WERI-Rb-1 (cell line): ENCODE measurements at regions not wholly inside any gene's neighbourhood (a gene's known extent, or its start where the extent isn't known, plus 50 kb on each side); places are given as distances from the start of the nearest gene placed in this dataset.

ENCODE experiments used
- DNase-seq: peaks from one replicate; pipeline ENCODE4 v3.0.0-alpha.2; 2020
- H3K27ac ChIP-seq: fragments of 250-450 bp; sonication (Bioruptor Pico); 2 replicates; pipeline ENCODE4 v1.5.1; 2020; ENCODE audit warnings: mild to moderate bottlenecking, moderate library complexity
- H3K27me3 ChIP-seq: fragments of 250-450 bp; sonication (Bioruptor Pico); 2 replicates; pipeline ENCODE4 v1.5.1; 2021; ENCODE audit warnings: mild to moderate bottlenecking, low read depth, moderate library complexity; ENCODE audit not compliant: insufficient read depth, severe bottlenecking
- H3K36me3 ChIP-seq: fragments of 250-450 bp; sonication (Bioruptor Pico); 2 replicates; pipeline ENCODE4 v1.5.1; 2020; ENCODE audit warnings: mild to moderate bottlenecking, moderate library complexity
- H3K4me3 ChIP-seq: 2 replicates; pipeline ENCODE4 v1.5.1; 2011; ENCODE audit warnings: low read depth, mild to moderate bottlenecking, control low read depth, low read length
- H3K9me3 ChIP-seq: fragments of 250-450 bp; sonication (Bioruptor Pico); 2 replicates; pipeline ENCODE4 v1.5.1; 2021; ENCODE audit warnings: mild to moderate bottlenecking, moderate library complexity; ENCODE audit not compliant: severe bottlenecking
- TF ChIP-seq, protein P1 (sequence below): IDR thresholded peaks from 2 replicates; pipeline ENCODE4 v1.5.1; 2011; ENCODE audit warnings: low read depth, mild to moderate bottlenecking, control low read depth, inconsistent platforms, low read length

DNA sequence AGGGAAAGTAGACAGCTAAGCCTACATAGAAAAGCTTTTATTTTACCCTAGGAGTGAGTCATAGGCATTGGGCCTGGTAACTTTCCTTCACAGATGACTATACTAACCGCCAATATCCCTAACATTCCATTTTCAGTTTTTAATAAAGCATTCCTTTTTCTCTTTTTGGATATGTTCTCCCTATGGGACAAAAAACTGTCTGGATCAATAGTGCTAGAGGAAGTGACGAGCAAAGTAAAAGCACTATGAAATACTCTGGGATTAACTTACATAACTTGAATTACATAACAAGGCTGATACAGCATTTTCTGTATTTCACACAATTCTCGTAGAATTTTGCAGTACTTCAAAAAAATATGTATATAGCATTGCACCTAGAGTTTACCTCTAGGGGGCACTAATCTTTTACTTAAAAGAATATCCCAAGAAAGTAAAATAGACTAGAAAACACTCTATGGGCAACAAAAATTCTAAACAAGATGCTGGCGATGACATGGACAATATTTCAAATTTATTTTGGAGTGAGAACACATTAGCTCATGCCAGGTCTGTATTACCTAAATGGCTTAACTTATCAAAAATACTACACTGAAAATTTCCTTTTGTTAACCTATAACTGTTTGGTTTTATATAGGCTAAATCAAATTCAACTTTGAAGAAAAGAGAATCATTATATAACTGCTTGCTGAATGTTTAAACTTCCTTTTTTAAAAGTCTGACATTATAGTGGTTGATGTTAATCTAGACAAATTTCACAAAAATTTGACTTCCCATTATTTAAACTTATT is 66.3 kb upstream of the DST start:
- Histone ChIP-seq H3K9me3 (no peaks in the 10 kb centered on the region), H3K4me3 (no peak overlapping the region), H3K36me3 (no peaks in the 10 kb centered on the region), H3K27me3 (no peaks in the 10 kb centered on the region), H3K27ac (no peak overlapping the region)
- no peak for DNase-seq
- TF ChIP-seq, protein P1, sequence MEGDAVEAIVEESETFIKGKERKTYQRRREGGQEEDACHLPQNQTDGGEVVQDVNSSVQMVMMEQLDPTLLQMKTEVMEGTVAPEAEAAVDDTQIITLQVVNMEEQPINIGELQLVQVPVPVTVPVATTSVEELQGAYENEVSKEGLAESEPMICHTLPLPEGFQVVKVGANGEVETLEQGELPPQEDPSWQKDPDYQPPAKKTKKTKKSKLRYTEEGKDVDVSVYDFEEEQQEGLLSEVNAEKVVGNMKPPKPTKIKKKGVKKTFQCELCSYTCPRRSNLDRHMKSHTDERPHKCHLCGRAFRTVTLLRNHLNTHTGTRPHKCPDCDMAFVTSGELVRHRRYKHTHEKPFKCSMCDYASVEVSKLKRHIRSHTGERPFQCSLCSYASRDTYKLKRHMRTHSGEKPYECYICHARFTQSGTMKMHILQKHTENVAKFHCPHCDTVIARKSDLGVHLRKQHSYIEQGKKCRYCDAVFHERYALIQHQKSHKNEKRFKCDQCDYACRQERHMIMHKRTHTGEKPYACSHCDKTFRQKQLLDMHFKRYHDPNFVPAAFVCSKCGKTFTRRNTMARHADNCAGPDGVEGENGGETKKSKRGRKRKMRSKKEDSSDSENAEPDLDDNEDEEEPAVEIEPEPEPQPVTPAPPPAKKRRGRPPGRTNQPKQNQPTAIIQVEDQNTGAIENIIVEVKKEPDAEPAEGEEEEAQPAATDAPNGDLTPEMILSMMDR: no peak; the same call in 1 of the 2 replicates

DNA sequence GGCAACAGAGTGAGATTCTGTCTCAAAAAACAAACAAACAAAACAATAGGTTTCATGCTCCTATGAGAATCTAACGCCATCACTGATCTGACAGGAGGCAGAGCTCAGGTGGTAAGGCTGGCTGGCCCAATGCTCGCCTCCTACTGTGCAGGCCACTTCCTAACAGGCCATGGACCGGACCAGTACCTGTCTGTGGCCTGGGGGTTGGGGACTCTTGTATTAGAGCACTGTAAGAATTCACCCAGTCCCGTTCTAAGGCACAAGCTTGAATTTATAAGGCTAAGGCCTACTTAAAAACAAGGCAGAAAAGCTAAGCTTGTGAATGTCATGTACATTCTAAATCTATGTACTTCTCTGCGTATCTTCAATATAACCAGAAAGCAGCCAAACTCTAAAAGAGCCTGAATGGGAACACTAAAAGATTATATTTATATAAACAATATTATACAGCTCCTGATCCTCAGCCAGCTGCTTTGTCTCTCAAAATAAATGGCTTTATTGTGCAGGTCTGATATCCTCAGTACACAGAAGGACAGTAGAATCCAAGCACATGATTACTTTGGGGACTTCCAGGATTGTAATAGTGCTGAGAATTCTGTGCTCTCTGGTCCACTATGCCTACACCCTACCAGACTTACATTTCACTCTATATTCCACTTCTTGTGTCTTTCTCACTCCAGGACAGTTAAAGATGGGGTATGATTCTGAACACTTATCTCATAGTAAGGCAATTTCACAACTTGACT is 64.5 kb upstream of the DST start:
- H3K9me3 ChIP-seq: no peaks in the 10 kb centered on the region
- H3K36me3 ChIP-seq: no peaks in the 10 kb centered on the region
- TF ChIP-seq, protein P1: no peak
- H3K4me3 ChIP-seq: no peak overlapping the region
- no peaks in the 10 kb centered on the region for H3K27me3 ChIP-seq
- H3K27ac ChIP-seq: no peak overlapping the region
- DNase-seq: no peak

DNA sequence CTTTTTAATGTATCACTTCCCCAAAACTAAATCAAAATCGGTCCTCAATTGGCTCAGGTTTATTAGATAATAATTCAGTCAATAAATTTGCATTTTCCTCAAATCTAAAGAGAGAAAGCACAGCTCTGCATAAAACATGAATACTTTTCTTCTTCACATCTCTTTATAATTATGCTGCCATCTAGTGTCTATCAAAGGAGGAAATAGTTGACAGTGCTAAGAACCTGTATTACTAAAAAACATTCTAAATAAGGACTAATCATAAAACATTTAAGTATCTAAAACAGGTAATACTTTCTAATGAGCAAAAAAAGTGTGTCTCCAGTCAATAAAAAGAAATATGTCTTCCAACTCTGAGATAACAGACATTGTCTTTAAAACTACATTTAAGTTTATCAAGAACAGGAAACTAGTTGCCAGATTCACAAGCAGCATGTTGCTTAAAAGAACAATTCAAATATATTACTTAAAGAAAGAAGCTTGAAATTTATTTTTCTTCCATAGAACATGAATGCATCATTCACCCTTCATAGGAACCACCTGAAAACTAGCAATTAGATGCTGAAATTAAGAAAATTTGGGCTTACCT is 56.5 kb upstream of the DST start:
- Histone ChIP-seq H3K4me3 (no peak overlapping the region), H3K27me3 (no peaks in the 10 kb centered on the region), H3K36me3 (no peaks in the 10 kb centered on the region), H3K9me3 (no peaks in the 10 kb centered on the region), H3K27ac (no peak overlapping the region; the same call in 1 of the 2 replicates)
- TF ChIP-seq, protein P1: 0 out of 2 replicates have a peak, but pooled peaks have one; percentile 23
- DNase-seq: no peak

DNA sequence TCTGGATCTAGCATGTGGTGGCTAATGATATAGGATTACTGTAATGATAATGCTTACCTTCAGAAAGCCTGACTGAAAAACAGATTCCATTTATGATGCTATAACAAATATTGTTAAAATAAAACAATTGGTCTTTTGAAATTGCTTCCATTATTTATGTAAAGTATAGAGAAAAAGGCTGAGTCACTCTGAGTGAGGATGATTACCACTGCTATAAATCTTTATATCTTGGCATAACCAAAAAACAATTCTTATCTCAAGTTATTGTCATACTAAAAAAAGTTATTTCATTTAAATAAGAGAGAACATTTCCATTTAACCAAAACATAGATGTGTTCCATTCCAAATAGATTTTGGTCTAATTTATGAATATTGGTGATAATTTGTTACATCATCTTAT is 53.0 kb upstream of the DST start:
- Histone ChIP-seq H3K27ac (no peak overlapping the region), H3K36me3 (no peaks in the 10 kb centered on the region), H3K9me3 (no peaks in the 10 kb centered on the region), H3K27me3 (no peaks in the 10 kb centered on the region), H3K4me3 (no peak overlapping the region)
- TF ChIP-seq, protein P1: no peak
- DNase-seq: no peak

DNA sequence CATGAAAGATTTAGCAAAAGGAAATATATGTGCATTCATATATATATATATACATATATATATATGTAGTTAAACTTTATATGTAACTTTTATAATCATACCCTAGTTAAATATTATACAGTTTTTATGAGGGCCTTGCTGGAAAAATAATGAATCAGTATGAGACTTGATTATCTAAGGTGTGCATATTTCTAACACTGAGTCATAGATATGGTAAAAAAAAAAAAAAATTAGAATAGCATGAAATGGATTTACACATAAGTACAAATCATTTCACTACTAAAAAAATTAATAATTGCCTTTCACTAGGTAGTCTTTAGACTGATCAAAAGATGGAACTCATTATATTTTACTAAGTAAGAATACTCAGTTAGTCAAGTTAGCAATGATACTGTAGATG is 51.3 kb upstream of the DST start:
- no peak overlapping the region for H3K27ac ChIP-seq
- H3K4me3 ChIP-seq: no peak overlapping the region
- H3K27me3 ChIP-seq: no peaks in the 10 kb centered on the region
- no peaks in the 10 kb centered on the region for H3K9me3 ChIP-seq
- no peaks in the 10 kb centered on the region for H3K36me3 ChIP-seq
- DNase-seq: no peak
- TF ChIP-seq, protein P1: no peak
